Stimulated activated CD8-positive, alpha-beta memory T cell treated with anti-CD3 and anti-CD28 coated beads, Interleukin-7, amount 100 ng/mL, for 24 hours (primary cell): ENCODE measurements at regions not wholly inside any gene's neighbourhood (a gene's known extent, or its start where the extent isn't known, plus 50 kb on each side); places are given as distances from the start of the nearest gene placed in this dataset.
"Not testable (repeated sequence)": the region's sequence is repeated elsewhere in the genome, so short reads cannot be mapped to it uniquely, and the experiment has no call there.

Experiments used
- DNase-seq: peaks from one replicate; pipeline ENCODE4 v3.0.0-alpha.2; 2020; ENCODE audit warnings: low read depth

DNA sequence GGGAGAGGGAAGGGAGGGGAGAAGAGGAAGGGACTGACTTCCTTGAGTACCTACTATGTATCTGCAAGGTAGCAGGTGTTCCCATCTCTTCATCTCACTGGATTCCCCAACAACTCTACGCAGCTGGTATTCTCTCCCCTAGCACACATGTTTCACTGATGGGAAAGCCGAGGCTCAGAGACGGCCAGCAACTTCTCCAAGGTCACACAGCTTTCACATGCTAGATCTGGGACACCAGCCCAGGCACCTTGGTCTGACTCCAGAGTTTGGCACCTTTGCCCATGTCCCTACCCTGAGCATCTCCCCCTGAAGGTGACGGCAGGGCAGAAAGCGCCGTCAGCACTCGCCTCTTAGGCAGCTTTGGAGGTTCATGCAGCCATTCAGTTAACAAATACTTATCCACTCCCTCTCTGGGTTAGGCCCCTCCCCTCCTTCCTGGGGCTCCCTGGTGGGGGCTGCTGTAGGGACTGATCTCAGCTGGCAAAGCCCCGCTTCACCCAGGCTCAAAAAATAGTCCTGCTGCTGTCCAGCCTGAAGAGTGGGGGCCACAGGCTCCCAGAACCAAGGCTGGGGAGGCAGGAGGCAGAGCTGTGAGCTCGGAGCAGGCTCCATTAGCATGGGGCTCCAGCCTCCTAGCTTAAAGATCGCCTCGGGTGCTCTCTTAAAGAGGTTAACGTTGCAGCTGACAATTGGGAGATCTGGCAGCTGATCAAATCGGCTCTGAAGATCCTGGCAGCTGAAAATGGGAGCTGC is 79.4 kb downstream of the IGLL1 start:
- DNase-seq, result no peak

DNA sequence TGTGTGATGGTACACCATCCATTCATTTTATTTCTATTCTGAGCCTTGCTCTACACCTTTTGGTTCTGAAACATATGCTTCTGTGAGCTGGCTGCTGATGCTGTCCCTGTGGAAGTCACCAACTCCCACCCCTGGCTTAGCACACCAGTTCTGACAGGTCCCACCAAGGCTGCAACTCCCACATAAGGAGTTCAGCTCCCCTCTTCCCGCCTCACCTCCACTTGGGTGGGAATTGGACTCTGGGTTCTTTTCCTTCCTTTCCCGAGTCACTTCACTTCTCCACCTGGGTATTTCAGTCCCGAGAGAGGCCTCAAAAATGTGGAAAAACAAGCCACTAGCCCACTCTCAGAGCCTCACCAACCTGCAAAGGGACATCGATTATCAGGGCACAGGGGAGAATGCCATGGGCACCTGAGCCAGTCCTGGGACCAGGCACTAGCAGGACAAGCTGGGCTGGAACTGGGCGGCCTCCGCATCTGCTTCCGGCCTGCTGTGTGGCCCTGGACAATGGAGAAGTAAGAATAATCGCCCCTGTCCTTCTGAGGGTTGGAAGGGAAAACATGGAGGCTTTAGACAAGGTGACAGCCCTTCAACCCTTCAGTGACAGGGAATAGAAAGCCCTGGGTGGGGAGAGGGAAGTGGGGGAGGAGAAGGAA is 80.1 kb downstream of the IGLL1 start:
- DNase-seq, result no peak

DNA sequence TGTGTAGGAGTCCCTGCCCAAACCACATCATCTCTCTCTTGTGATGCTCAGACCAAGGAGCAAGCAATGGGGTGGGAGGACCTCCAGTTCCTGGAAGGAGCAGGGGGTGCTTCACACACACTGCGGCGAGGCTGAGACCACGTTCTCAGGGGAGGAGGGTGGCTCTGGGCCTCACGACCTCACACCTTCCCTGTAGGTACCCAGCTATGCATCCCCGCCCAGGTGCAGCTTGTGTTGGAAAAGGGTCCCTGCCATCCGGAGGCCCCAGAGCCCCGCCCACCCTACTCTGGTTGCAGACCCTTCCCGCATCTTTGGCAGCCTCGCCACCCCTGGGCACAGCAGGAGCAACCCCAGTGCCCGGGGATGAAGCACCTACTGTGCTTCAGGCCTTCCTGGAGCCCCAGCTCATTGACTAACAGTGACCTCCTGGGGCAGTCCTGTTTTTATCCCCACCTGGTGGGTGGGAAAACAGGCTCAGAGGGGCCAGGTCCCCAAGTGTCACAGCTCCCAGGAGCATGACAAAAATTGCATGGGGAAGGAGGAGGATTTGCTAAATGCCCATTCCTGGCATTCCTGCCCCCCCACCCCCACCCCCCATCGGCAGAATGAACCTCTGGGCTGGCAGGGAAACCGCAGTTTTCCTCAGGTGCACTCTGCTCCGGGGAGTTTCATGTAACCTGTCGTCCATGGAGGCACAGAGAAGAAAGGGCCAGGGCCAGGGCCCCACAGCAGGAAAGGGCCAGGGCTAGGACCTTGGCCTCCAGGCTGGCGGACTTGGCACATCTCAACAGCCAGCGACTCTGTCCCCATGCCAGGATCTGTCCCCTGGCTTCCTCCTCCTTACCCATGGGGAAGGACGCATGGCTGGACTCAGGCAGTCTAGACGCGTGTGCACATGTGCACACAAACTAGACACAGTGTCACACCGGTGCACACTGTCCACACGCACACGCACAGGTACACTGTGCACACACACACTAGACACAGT is 81.0 kb downstream of the IGLL1 start:
- no peak for DNase-seq

DNA sequence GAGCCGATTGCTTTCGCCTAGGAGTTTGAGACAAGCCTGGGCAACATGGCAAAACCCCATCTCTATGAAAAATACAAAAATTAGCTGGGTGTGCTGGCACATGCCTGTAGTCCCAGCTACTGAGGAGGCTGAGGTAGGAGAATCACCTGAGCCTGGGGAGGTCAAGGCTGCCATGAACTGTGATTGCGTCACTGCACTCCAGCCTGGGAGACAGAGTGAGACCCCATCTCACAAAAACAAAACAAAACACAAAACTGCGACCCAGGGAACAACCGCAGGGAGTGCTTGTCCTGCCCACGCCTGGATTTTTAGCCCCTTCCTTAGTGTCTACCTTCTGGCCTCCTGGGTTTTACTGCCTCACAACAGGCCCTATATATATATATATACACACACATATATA is 82.2 kb downstream of the IGLL1 start:
- not testable (repeated sequence) for DNase-seq

DNA sequence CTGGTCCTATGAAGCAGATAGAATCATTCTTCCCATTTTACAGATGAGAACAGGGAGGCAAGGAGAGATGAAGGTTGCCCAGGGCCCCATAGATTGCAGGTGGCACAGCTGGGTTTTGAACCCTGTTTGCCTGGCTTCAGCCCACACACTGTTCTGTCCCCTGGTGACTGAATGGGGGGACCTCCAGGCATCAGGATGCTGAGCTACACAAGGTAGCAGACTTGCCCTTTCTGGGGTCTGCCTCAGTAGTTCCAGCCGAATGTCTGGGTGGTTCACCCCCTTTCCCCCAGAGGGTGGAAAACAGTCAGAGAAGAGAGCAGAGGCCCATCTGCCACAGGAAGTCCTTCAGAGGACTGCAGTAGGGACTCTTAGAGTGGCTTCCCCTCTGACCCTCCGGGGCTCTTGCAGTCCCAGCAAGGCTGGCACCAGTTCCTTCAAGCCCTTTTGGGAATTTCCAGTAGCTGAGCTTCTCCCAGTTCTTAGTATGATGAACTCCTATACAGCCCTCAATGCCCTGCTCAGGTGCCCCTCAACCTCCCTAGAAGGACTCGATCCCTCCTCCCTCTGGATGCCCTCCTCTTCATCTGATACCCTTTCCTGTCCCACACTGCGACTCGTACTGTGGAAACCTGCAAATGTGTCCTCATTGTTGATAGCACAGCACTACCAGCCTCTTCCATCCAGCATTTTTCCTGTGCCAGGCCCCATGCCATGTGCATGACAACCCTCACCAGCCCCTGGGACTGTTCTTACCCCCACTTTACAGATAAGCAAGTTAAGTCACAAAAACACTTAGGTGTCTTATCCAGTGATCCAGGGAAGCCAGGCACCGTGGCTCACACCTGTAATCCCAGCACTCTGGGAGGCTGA is 82.8 kb downstream of the IGLL1 start:
- no peak for DNase-seq

DNA sequence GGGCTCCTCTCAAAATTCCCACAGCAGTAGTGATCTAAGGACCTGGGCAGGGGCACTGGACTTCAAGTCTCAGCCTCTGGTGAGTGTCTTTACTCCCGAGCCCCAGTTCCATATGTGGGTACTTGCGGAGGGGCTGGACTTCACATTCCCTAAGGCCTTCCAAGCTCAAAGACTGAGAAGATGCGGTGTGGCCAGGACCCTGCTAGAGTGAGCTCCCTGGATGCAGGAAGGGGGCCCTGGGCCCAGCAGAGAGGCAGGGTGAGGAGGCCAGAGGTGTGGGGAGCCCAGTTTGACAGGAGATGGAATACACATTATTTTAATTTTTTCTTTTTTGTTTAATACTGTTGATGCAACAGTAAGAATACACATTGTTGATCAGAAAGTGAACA is 83.7 kb downstream of the IGLL1 start:
- DNase-seq, result no peak

DNA sequence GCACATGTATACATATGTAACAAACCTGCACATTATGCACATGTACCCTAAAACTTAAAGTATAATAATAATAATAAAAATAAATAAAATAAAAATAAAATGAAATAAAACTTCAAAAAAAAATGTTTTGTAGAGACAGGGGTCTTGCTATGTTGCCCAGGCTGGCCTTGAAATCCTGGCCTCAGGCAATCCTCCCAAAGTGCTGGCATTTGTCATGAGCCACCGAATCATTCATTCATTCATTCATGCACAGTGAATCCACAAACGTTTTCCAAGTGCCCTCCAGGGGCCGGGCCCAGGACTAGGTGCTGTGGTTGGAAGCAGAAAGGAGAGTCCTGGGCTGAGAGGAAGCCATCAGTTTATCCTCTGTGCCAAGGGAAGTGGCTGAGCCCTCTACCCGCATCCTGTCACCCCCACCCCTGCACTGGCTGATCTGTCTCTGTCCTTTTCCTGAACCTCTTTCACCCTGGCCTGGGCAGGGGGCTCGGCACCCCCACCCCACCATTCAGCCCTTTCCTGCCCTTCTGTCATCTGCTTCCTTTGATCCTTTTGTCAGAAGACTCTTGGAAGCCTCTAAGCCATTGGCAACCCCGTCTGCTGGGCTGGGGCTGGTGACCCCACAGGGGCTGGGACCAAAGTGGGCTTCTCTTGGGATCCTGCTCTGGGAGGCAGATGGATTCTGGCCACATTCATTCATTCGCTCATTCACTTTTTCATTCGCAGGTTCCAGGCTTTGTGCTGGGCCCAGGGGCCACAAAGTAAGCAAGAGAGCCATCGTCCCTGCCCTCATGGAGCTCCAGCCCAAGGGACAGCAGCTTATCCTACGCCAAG is 84.3 kb downstream of the IGLL1 start:
- DNase-seq, result no peak

DNA sequence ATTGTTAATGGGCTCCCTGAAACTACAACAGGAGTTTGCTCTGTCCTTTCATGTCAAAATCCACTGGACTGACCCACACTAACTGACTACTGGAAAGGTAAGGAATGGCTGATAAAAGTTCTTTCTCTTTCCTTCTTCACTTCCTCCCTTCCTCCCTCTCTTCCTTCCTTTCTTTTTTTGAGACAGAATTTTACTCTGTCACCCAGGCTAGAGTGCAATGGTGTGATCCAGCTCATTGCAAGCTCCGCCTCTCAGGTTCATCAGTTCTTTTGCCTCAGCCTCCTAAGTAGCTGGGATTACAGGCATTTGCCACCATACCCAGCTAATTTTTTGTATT is 85.2 kb downstream of the IGLL1 start:
- no peak for DNase-seq

DNA sequence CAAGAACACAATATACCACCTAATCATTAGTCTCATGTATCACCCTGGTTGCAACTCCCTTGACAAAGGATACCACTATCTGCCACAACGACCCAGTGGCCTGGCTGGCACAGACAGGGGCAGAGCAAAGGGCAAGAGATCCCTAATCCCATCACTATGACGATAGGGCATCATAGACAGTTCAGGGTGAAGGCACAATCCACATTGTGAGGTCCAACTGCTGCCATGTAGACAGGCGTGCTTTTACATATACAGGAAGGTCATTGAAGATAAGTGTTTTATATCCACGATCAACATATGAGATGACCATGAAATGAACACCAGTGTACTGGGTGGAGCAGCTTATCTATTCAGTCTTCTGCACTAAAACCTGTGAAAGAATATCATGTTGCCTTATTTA is 94.6 kb downstream of the IGLL1 start:
- DNase-seq, result no peak

DNA sequence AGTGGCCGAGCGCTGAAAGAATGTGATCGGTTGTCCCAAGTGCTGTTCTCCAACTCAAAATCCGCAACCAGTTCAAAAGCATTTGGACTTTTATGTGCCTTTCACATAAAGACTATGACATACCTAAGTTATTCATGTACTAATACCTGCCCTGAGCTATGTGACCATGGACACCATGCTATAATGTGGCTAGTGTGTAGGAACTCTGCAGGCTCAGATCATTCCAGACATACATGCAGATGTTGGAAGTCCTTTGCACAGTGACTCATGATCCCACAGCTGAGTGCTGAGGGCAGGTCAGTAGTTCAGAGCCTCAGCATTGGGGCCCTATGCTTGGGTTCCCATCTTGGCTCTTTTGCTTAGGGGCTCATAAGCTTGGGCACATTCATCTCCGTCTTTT is 95.4 kb downstream of the IGLL1 start:
- no peak for DNase-seq

DNA sequence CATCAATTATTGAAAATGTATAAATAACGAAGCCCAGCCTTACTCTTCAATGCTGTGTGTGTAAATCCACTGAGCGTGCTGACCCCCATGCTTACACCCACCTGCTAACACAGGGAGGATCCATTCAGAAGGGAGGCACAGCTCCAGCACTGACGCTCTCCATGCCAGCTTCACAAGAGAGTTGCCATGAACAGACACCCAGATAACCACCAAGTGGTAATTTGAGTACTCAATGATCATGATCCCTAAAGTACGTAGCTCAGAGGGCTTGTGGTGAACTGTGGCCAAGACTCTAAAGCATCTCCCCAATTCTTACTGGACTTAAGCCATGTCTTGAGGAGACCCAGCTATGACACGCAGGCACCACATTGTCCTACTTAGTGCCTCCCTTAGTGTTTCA is 98.7 kb downstream of the IGLL1 start:
- DNase-seq, result no peak

DNA sequence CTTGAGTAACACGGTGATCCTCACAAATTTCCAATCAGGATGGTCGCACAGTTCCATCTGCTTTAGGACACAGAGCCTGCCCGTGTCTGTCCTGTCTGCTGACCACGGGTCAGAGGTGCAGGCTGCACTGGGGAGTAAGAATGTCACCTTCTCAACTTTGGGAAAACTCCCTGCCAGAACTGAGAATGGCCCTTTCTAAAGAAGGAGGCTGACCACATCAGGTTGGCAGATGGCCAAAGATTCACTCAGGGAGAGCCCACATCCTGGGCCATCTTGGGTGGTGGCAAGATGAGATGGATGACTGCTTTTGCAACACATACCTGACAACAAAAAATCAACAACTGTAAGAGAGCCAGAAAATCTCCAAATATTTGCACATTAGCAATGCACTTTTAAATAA is 101.9 kb downstream of the IGLL1 start:
- no peak for DNase-seq

DNA sequence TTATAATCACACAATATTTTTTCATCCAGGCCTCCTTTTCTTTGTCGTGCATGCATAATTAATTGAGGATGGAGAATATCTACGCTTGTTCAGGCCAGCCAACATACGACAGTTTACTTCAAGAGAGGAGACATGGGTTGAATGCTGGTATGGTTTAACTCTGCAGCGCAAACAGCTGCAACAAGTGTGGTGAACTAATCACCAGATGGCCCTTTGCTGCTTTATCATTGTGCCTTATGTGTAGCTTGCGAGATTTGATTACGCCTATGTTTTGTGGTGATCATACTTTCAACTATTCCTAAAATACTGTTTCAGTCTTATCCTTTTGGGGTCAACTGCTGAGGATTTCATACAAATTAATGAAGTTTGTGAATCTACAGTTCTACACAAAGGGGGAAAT is 105.6 kb downstream of the IGLL1 start:
- DNase-seq, result not testable (repeated sequence)

DNA sequence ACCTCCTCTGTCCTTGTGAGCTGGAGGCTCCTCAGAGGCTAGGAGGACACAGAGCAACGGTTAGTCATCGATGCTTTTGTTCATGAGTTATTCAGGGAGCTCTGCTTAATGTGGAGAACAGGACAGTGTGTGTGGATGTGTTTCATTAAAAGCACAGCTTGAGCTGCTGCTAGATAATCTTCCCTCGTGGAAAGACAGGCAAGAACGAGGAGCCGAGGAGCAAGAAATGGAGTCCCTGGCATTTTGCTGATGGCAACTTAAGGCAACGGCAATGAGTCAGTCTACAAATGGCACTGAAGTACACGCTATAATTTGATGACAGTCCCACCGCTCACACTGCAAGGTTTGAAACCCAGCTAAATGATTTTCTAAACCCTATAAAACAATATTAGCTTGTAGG is 106.2 kb downstream of the IGLL1 start:
- no peak for DNase-seq

DNA sequence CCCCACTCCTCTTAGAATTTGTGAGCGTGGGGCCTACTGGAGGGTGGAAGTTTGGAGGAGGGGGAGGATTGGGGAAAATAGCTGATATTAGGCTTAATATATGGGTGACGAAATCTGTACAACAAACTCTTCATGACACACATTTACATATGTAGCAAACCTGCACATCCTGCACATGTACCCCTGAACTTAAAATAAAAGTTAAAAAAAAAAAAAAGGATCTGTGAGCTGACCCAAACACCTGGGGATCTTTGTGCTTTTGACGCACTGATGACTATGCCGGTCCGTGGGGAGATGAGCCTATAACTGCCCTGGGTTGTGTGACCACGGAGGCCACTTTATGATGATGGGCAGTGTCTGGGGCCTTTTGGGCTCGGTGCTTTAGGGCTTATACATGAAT is 107.7 kb downstream of the IGLL1 start:
- not testable (repeated sequence) for DNase-seq

DNA sequence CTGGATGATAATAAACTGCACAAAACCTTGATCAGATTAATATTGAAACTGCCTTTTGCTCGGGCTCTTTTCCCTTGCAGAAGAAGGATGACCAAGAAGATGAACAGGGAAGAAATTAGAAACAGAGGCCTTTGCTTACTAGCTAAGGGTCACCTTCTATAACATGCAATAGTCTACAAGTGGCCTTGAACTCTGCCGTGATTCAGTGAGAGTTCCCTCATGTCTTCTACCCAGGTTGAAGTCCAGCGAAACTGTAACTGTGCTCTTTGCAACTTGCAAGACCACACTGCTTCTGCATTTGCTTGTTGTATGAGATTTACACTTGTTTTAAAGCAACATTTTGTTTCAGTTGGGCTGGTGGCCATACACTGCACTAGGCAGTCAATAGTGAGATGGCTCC is 108.4 kb downstream of the IGLL1 start:
- DNase-seq, result no peak

DNA sequence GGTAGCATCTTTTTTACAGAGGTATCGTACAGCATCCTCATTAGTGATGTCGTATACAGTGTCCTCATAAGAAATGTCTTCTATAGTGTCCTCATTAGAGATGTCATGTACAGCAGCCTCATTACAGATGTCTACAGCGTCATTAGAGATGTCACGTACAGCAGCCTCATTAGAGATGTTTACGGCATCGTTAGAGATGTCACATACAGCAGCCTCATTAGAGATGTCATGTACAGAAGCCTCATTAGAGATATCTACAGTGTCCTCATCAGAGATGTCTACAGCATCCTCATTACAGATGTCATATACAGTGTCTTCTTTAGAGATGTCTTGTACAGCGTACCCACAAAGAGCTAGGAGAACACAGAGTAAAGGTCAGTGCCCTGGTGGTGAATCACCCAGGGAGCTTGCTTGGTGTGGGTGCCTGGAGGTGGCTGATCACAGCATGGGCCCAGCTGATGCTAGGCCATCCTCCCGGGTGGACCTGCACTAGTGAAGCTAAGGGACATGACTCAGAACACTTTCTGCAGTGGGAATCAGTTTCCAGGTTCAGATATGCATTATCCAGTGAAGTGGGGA is 109.2 kb downstream of the IGLL1 start:
- DNase-seq, result no peak

DNA sequence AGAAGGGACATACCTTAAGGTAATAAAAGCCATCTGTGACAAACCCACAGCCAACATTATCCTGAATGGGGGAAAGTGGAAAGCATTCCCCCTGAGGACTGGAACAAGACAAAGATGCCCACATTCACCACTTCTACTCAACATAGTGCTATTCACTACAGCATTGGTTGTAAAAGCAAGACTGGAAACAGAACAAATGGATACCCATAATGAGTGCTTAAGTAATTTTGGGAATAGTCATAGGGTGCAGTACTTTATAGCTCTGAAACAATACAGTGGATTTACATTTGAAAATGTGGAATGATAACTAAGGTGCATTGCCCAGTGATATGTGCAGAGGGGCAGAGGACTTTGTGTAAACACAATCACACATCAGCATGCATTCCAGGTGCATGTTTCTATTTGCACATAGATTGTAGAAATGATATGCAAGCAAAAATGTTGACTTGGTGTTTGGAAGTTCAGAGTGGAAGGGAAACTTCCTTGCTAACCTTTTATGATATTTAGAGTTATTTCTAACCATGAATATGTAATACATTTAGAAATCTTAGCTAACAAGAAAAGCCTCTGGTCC is 112.3 kb downstream of the IGLL1 start:
- DNase-seq, result no peak

DNA sequence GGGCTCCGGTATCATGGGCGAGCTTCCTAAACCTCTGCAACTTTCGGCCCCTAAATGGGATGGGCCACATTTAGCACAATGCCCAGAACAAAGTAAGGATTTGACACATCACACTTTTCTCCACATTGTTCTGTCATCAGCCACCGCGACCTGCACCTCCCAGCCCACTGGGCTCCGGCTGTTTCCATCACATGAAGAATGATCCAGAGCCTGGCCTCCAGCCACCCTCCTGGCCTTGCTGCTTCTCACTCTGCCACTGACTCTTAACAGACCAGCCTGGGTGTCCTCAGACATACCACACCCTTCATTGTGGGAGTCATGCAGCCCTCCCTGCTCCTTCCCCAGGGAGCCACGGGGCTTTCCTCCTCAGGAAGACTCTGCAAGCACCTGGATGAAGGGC is 113.7 kb downstream of the IGLL1 start:
- no peak for DNase-seq

DNA sequence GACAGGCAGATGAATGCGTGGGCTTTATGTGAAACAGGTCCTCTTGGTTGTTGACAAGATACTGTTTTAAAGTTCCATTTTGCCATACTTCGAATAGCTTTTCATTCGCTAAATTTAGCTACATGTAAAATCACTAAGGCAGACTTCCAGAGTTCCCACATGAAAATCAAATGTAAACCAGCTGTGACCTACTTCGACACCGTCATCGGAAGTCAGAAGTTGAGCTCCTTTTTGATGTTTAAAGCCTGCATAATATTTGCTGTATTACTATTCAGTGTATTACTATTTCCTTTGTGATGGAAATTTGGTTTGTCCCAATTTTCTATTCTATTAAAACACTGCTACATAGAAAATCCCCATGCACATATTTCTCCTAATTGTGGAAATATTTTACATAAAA is 115.3 kb downstream of the IGLL1 start:
- not testable (repeated sequence) for DNase-seq
